WTC11 (cell line): ENCODE measurements at regions not wholly inside any gene's neighbourhood (a gene's known extent, or its start where the extent isn't known, plus 50 kb on each side); places are given as distances from the start of the nearest gene placed in this dataset.

Experiments used
- ATAC-seq: fragments of 200-7000 bp; cut with Tn5 transposase; 2 replicates; pipeline ENCODE4 v1.10.0; 2021; ENCODE audit warnings: mild to moderate bottlenecking, moderate library complexity
- CTCF ChIA-PET: fragments of 300-600 bp; sonication (Branson Sonifier 250); formaldehyde crosslinking; loops from one replicate; lab custom pipeline; 2021; ENCODE audit warnings: antibody characterized with exemption; lab: Charles Lee
- POLR2A ChIA-PET: fragments of 350-600 bp; sonication (Branson Sonifier 250); formaldehyde crosslinking; loops from one replicate; lab custom pipeline; 2021; ENCODE audit warnings: antibody characterized with exemption; lab: Charles Lee
- DNase-seq: peaks from one replicate; pipeline ENCODE4 v3.0.0; 2021; ENCODE audit warnings: low spot score
- H3K27ac Mint-ChIP-seq: 2 replicates; pipeline ENCODE4 v1.8.0; 2021; ENCODE audit warnings: mixed read lengths
- H3K27me3 Mint-ChIP-seq: 2 replicates; pipeline ENCODE4 v1.8.0; 2021; ENCODE audit warnings: low read depth, mild to moderate bottlenecking, moderate library complexity, mixed read lengths
- H3K36me3 Mint-ChIP-seq: 2 replicates; pipeline ENCODE4 v1.8.0; 2021; ENCODE audit warnings: mixed read lengths
- H3K4me1 Mint-ChIP-seq: 2 replicates; pipeline ENCODE4 v1.8.0; 2022; ENCODE audit warnings: mixed read lengths
- H3K4me3 Mint-ChIP-seq: 2 replicates; pipeline ENCODE4 v1.8.0; 2021; ENCODE audit warnings: mild to moderate bottlenecking, moderate library complexity, mixed read lengths
- H3K9me3 Mint-ChIP-seq: 2 replicates; pipeline ENCODE4 v1.8.0; 2021; ENCODE audit warnings: mixed read lengths
- AR ChIP-seq: fragments of 250-450 bp; sonication (Bioruptor Pico); IDR thresholded peaks from 2 replicates; pipeline ENCODE4 v1.9.0; 2021; ENCODE audit warnings: mild to moderate bottlenecking
- CBFB ChIP-seq: sonication (generic); formaldehyde crosslinking; IDR thresholded peaks from 2 replicates; pipeline ENCODE4 v1.8.1; 2022; ENCODE audit warnings: mild to moderate bottlenecking, low read depth, missing genetic modification reagents
- CDX4 ChIP-seq: fragments of 250-450 bp; sonication (Bioruptor Pico); IDR thresholded peaks from 2 replicates; pipeline ENCODE4 v1.9.0; 2021; ENCODE audit warnings: moderate library complexity, mild to moderate bottlenecking, inconsistent platforms, borderline replicate concordance
- CREB1 ChIP-seq: sonication (generic); formaldehyde crosslinking; IDR thresholded peaks from 2 replicates; pipeline ENCODE4 v1.8.0; 2023; ENCODE audit warnings: mild to moderate bottlenecking, missing genetic modification reagents
- JUN ChIP-seq: sonication (generic); formaldehyde crosslinking; IDR thresholded peaks from 2 replicates; pipeline ENCODE4 v1.8.0; 2023; ENCODE audit warnings: mild to moderate bottlenecking, missing genetic modification reagents
- SOX15 ChIP-seq: fragments of 250-450 bp; sonication (Bioruptor Pico); IDR thresholded peaks from 2 replicates; pipeline ENCODE4 v1.9.0; 2021; ENCODE audit warnings: mild to moderate bottlenecking
- STAT6 ChIP-seq: sonication (generic); formaldehyde crosslinking; conservative IDR thresholded peaks from 2 replicates; pipeline ENCODE4 v1.8.1; 2023; ENCODE audit warnings: mild to moderate bottlenecking, low read depth, missing genetic modification reagents, moderate library complexity
- TCF7 ChIP-seq: sonication (generic); formaldehyde crosslinking; IDR thresholded peaks from 2 replicates; pipeline ENCODE4 v1.8.0; 2022; ENCODE audit warnings: mild to moderate bottlenecking, low read depth, missing genetic modification reagents, moderate library complexity
- USF2 ChIP-seq: sonication (generic); formaldehyde crosslinking; IDR thresholded peaks from 2 replicates; pipeline ENCODE4 v1.8.1; 2023; ENCODE audit warnings: mild to moderate bottlenecking, missing genetic modification reagents, moderate library complexity
- ZBTB43 ChIP-seq: sonication (generic); formaldehyde crosslinking; IDR thresholded peaks from 2 replicates; pipeline ENCODE4 v1.8.1; 2023; ENCODE audit warnings: mild to moderate bottlenecking, missing genetic modification reagents
- ZNF281 ChIP-seq: sonication (generic); formaldehyde crosslinking; IDR thresholded peaks from 2 replicates; pipeline ENCODE4 v1.8.0; 2023; ENCODE audit warnings: mild to moderate bottlenecking, missing genetic modification reagents
- ZNF317 ChIP-seq: sonication (generic); formaldehyde crosslinking; IDR thresholded peaks from 2 replicates; pipeline ENCODE4 v1.8.1; 2023; ENCODE audit warnings: low read depth, mild to moderate bottlenecking, moderate library complexity, missing genetic modification reagents, borderline replicate concordance

GRCh38 chr3:124663690-124664089 lies 66.6 kb upstream of the UMPS start:
- H3K27me3 Mint-ChIP-seq, result no peaks in the 10 kb centered on the region
- H3K4me1 Mint-ChIP-seq, result no peaks in the 10 kb centered on the region
- H3K27ac Mint-ChIP-seq, result no peak overlapping the region
- H3K4me3 Mint-ChIP-seq, result no peak overlapping the region
- no peaks in the 10 kb centered on the region for H3K9me3 Mint-ChIP-seq
- ChIA-PET CTCF (interaction anchor here (1.0 kb wide), 1 partner anchor 99 kb away, joined by 4 read pairs; no protein-coding TSS in a partner anchor), POLR2A (no interaction called here)
- DNase-seq (no peak), ATAC-seq (no peak)
- no peaks in the 10 kb centered on the region for H3K36me3 Mint-ChIP-seq
- no peak for TF ChIP-seq CBFB (CRISPR knock-in tag)

- H3K27ac Mint-ChIP-seq, result no peak overlapping the region
- ChIA-PET POLR2A (no interaction called here), CTCF (no interaction called here)
- no peaks in the 10 kb centered on the region for H3K4me1 Mint-ChIP-seq
- H3K9me3 Mint-ChIP-seq, result no peaks in the 10 kb centered on the region
- no peaks in the 10 kb centered on the region for H3K36me3 Mint-ChIP-seq
- no peak for ATAC-seq
- no peak for TF ChIP-seq TCF7 (CRISPR knock-in tag)
- no peak for TF ChIP-seq ZNF317 (CRISPR knock-in tag)
- TF ChIP-seq STAT6 (CRISPR knock-in tag), result no peak
- no peak for TF ChIP-seq CDX4 (CRISPR knock-in tag)
- no peak for TF ChIP-seq JUN
- TF ChIP-seq AR, result no peak
- no peak for TF ChIP-seq SOX15 (CRISPR knock-in tag)
- TF ChIP-seq ZBTB43 (CRISPR knock-in tag), result no peak
- no peak for TF ChIP-seq CREB1 (CRISPR knock-in tag)
- no peak for TF ChIP-seq ZNF281
- TF ChIP-seq USF2 (CRISPR knock-in tag), result no peak
- no peaks in the 10 kb centered on the region for H3K27me3 Mint-ChIP-seq
- H3K4me3 Mint-ChIP-seq, result no peak overlapping the region
- DNase-seq, result no peak
Measured at GRCh38 chr3:124664804-124665203, 65.4 kb upstream of the UMPS start.
